Tibial artery (tissue), 4 donors: ENCODE measurements at regions not wholly inside any gene's neighbourhood (a gene's known extent, or its start where the extent isn't known, plus 50 kb on each side); places are given as distances from the start of the nearest gene placed in this dataset.

Experiments
- DNase-seq, 2 donors: peaks; one replicate each; pipeline ENCODE4 v3.0.0-alpha.2; 2019
- H3K27ac ChIP-seq, 2 donors: fragments of 200-600 bp; sonication (generic) in 1 of 2; 1 replicate in 1 of 2; 2 replicates in 1 of 2; pipeline ENCODE4 v1.5.1; 2018 to 2019; ENCODE audit warnings: mild to moderate bottlenecking in 1 of 2
- H3K27me3 ChIP-seq, 2 donors: fragments of 200-600 bp; sonication (generic) in 1 of 2; one replicate each; pipeline versions ENCODE4 v1.5.1 to v1.6.0; 2016 to 2019
- H3K36me3 ChIP-seq, 3 donors: fragments of 200-600 bp; sonication (generic) in 2 of 3; one replicate each; pipeline ENCODE4 v1.5.1; 2016 to 2019; ENCODE audit warnings: mild to moderate bottlenecking in 2 of 3
- H3K4me1 ChIP-seq, 4 donors: fragments of 200-600 bp; sonication (generic) in 2 of 4; 1 replicate in 3 of 4; 2 replicates in 1 of 4; pipeline ENCODE4 v1.5.1; 2016 to 2019
- H3K4me3 ChIP-seq, 2 donors: fragments of 200-600 bp; sonication (generic) in 1 of 2; 1 replicate in 1 of 2; 2 replicates in 1 of 2; pipeline ENCODE4 v1.5.1; 2018 to 2019; ENCODE audit warnings: mild to moderate bottlenecking in 2 of 2
- H3K9me3 ChIP-seq, 3 donors: fragments of 200-600 bp; sonication (generic) in 1 of 3; one replicate each; pipeline ENCODE4 v1.5.1; 2016 to 2019
- CTCF ChIP-seq, 2 experiments: fragments of 200-600 bp in 1 of 2; fragments of 450-650 bp in 1 of 2; IDR thresholded peaks; one replicate each; pipeline ENCODE4 v1.5.1; 2017 to 2019; ENCODE audit warnings: antibody characterized with exemption in 2 of 2, mild to moderate bottlenecking in 1 of 2, moderate library complexity in 1 of 2
- intact Hi-C: fragments of 100-400 bp; cut with DNase I; formaldehyde crosslinking; loops from one replicate; pipeline ENCODE4 v1.15.0; 2023; ENCODE audit warnings: low total_unique reads

GRCh38 chr21:25338415-25338814 lies 268.9 kb downstream of the MRPL39 start:
- TF ChIP-seq CTCF (IDR thresholded peaks at IDR 0.05): no peak
- Histone ChIP-seq H3K4me1 (no peaks in the 10 kb centered on the region), H3K27me3 (no peaks in the 10 kb centered on the region), H3K9me3 (no peaks in the 10 kb centered on the region), H3K36me3 (no peaks in the 10 kb centered on the region), H3K4me3 (no peak overlapping the region), H3K27ac (no peak overlapping the region)
- no peak for DNase-seq
- intact Hi-C loops: no loop called here

- no peak for DNase-seq
- intact Hi-C loops: no loop called here
- Histone ChIP-seq H3K4me1 (no peaks in the 10 kb centered on the region), H3K4me3 (no peak overlapping the region), H3K9me3 (no peaks in the 10 kb centered on the region), H3K27me3 (no peaks in the 10 kb centered on the region), H3K27ac (no peak overlapping the region), H3K36me3 (no peaks in the 10 kb centered on the region)
- TF ChIP-seq CTCF (IDR thresholded peaks at IDR 0.05): no peak
Observed at GRCh38 chr21:25334046-25334730, 273.1 kb downstream of the MRPL39 start.

GRCh38 chr21:25331286-25331685 lies 276.0 kb downstream of the MRPL39 start:
- H3K27me3 ChIP-seq: no peaks in the 10 kb centered on the region
- intact Hi-C loops: no loop called here
- DNase-seq: no peak
- H3K36me3 ChIP-seq: no peaks in the 10 kb centered on the region
- H3K4me1 ChIP-seq: no peaks in the 10 kb centered on the region
- TF ChIP-seq CTCF (IDR thresholded peaks at IDR 0.05): no peak
- no peaks in the 10 kb centered on the region for H3K9me3 ChIP-seq
- H3K4me3 ChIP-seq: no peak overlapping the region
- no peak overlapping the region for H3K27ac ChIP-seq

DNA sequence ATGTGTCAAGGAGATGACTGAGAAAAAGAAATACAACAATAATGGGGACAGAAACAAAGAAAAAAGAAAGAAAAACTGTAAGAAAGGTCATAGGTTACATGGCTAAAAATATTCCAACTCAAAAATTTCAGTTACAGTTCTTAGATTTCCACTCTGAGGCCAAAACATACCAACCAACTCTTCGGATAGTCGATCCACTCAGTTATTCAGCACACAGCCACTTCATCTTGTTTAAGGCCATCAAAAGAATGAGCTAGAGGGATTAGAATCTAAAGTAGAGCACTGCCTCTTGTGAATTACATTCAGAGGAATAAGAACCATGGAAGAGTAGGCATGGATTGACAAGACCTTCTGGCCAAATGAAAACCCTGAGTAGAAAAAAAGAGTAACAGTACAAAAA lies 277.0 kb downstream of the MRPL39 start:
- no peaks in the 10 kb centered on the region for H3K9me3 ChIP-seq
- no peaks in the 10 kb centered on the region for H3K27me3 ChIP-seq
- no peak overlapping the region for H3K27ac ChIP-seq
- no peaks in the 10 kb centered on the region for H3K36me3 ChIP-seq
- intact Hi-C loops: no loop called here
- H3K4me3 ChIP-seq: no peak overlapping the region
- no peak for DNase-seq
- H3K4me1 ChIP-seq: no peaks in the 10 kb centered on the region
- TF ChIP-seq CTCF (IDR thresholded peaks at IDR 0.05): no peak

DNA sequence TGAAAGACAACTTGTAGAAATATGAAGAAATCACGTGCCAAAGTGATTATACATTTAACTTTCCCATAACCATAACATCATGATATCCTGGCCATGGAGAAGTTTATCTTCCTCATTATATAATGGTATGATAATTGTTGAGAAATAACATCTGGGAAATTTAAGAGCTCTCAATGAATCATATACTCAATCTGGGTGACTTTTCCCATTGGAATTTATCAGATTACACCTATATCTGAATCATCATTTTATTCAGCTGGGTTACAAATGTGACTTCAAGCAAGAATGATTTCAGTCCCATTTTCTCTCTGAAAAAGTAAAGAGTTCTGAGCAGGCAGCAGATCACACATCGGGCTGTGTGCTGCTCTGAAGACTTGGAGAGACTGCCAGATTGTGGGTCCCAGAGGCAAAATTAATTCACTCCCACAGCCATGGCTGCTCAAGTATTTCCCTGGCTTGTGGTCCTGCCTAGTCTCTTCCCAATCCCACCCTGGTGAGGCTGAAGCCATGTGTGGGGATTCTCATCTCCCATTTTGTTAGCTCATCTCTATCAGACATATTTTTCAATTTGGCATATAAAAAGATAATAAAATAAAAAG lies 278.0 kb downstream of the MRPL39 start:
- no peaks in the 10 kb centered on the region for H3K9me3 ChIP-seq
- H3K4me3 ChIP-seq: no peak overlapping the region
- no peaks in the 10 kb centered on the region for H3K4me1 ChIP-seq
- no peak for TF ChIP-seq CTCF (IDR thresholded peaks at IDR 0.05)
- H3K36me3 ChIP-seq: no peaks in the 10 kb centered on the region
- intact Hi-C loops: no loop called here
- H3K27ac ChIP-seq: no peak overlapping the region
- DNase-seq: no peak
- H3K27me3 ChIP-seq: no peaks in the 10 kb centered on the region
